Vagina (tissue), 2 donors: ENCODE measurements at regions not wholly inside any gene's neighbourhood (a gene's known extent, or its start where the extent isn't known, plus 50 kb on each side); places are given as distances from the start of the nearest gene placed in this dataset.

Experiments used
- DNase-seq, 2 donors: peaks; one replicate each; pipeline ENCODE4 v3.0.0-alpha.2; 2017; ENCODE audit errors: extremely low spot score in 2 of 2
- H3K27ac ChIP-seq: fragments of 200-600 bp; sonication (generic); one replicate; pipeline ENCODE4 v1.5.1; 2019
- H3K27me3 ChIP-seq: fragments of 200-600 bp; sonication (generic); one replicate; pipeline ENCODE4 v1.5.1; 2019
- H3K36me3 ChIP-seq, 2 donors: fragments of 200-600 bp; sonication (generic); one replicate each; pipeline ENCODE4 v1.5.1; 2017 to 2019
- H3K4me1 ChIP-seq: fragments of 200-600 bp; sonication (generic); one replicate; pipeline ENCODE4 v1.5.1; 2019
- H3K4me3 ChIP-seq, 2 donors: fragments of 200-600 bp; sonication (generic); 1 replicate in 1 of 2; 2 replicates in 1 of 2; pipeline ENCODE4 v1.5.1; 2016 to 2019
- H3K9me3 ChIP-seq: fragments of 200-600 bp; sonication (generic); one replicate; pipeline ENCODE4 v1.5.1; 2019
- POLR2A ChIP-seq, 2 donors: fragments of 450-650 bp; IDR thresholded peaks; one replicate each; pipeline ENCODE4 v1.6.1; 2017; ENCODE audit warnings: antibody characterized with exemption in 2 of 2, mild to moderate bottlenecking in 2 of 2, moderate library complexity in 2 of 2
- POLR2AphosphoS5 ChIP-seq, 2 donors: sonication (generic); formaldehyde crosslinking; IDR thresholded peaks; one replicate each; pipeline ENCODE4 v1.9.0; 2017; ENCODE audit warnings: antibody characterized with exemption in 2 of 2, mild to moderate bottlenecking in 2 of 2, low read depth in 1 of 2; ENCODE audit not compliant: insufficient read depth in 1 of 2
- intact Hi-C: fragments of 100-400 bp; cut with DNase I; formaldehyde crosslinking; loops from one replicate; pipeline ENCODE4 v1.15.1; 2023
- TF ChIP-seq, protein P1 (sequence below), 3 experiments: fragments of 450-650 bp in 2 of 3; fragments of 200-600 bp in 1 of 3; sonication (generic) in 1 of 3; IDR thresholded peaks; one replicate each; pipeline ENCODE4 v1.5.1; 2017 to 2019; ENCODE audit warnings: antibody characterized with exemption in 3 of 3, mild to moderate bottlenecking in 2 of 3, moderate library complexity in 2 of 3

DNA sequence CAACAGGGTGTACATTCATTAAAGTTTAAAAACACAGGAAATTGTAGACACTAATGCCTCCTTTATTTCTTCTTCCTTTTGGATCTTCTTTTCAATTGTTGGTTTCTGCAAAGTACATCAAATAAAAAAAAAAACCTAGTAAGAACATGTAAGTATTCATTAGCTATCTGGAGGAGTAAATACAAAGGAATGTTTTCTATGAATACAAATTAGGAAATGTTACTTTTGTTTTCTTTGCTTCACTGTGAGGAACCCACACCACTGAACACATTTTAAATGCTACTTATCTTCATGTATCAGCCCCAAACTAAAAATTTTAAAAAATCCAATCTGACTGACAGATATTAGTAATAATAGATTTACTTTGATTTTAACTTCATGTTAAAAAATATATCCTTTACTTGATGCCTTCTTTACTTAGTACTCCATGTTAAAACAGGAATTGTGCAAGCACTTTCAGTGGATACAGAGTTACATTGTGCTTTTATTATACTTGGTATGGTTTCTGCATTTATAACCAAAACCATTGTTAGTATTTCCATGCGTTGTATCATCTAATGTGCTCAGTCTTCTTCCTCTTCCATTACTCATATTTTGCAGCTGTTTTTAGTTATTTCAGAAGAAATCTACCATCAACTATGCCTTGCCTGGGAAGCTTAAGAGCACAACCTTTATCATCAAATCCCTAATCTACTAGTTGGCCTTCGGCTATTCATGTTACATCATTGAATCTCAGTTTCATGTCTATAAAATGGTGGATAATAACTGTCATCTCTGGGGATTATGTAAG is 236.9 kb upstream of the DPYD start:
- H3K27ac ChIP-seq: no peak overlapping the region
- intact Hi-C loops: no loop called here
- H3K4me3 ChIP-seq: no peak overlapping the region
- H3K27me3 ChIP-seq: no peaks in the 10 kb centered on the region
- H3K9me3 ChIP-seq: no peaks in the 10 kb centered on the region
- H3K4me1 ChIP-seq: no peaks in the 10 kb centered on the region
- no peak for DNase-seq
- no peak for TF ChIP-seq POLR2A (IDR thresholded peaks at IDR 0.05)
- TF ChIP-seq, protein P1, sequence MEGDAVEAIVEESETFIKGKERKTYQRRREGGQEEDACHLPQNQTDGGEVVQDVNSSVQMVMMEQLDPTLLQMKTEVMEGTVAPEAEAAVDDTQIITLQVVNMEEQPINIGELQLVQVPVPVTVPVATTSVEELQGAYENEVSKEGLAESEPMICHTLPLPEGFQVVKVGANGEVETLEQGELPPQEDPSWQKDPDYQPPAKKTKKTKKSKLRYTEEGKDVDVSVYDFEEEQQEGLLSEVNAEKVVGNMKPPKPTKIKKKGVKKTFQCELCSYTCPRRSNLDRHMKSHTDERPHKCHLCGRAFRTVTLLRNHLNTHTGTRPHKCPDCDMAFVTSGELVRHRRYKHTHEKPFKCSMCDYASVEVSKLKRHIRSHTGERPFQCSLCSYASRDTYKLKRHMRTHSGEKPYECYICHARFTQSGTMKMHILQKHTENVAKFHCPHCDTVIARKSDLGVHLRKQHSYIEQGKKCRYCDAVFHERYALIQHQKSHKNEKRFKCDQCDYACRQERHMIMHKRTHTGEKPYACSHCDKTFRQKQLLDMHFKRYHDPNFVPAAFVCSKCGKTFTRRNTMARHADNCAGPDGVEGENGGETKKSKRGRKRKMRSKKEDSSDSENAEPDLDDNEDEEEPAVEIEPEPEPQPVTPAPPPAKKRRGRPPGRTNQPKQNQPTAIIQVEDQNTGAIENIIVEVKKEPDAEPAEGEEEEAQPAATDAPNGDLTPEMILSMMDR (IDR thresholded peaks at IDR 0.05): no peak
- no peak for TF ChIP-seq POLR2AphosphoS5 (IDR thresholded peaks at IDR 0.05; ENCODE audit: insufficient read depth in 1 of 2, low read depth in 1 of 2)
- no peaks in the 10 kb centered on the region for H3K36me3 ChIP-seq

DNA sequence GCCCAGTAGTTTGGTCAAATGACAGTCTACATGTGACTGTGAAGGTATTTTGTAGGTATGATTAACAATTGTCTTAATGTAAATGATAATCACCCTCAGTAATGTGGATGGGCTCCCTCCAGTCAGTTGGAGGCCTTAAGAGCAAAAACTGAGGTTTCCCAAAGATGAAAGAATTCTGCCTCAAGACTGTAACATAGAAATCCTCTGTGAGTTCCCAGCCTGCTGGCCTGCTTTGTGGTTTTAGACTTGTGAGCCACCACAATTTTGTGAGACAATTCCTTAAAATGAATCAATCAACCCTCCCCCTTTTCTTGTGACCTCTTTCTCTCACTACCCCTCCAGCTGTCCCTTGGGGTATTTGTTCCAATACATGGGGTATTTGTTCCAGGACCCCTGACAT is 226.4 kb upstream of the DPYD start:
- DNase-seq: no peak
- Histone ChIP-seq H3K4me3 (no peak overlapping the region), H3K9me3 (no peaks in the 10 kb centered on the region), H3K27ac (no peak overlapping the region), H3K36me3 (no peaks in the 10 kb centered on the region), H3K27me3 (no peaks in the 10 kb centered on the region), H3K4me1 (no peaks in the 10 kb centered on the region)
- intact Hi-C loops: no loop called here
- no peak for TF ChIP-seq POLR2AphosphoS5 (IDR thresholded peaks at IDR 0.05; ENCODE audit: insufficient read depth in 1 of 2, low read depth in 1 of 2)
- TF ChIP-seq, protein P1 (IDR thresholded peaks at IDR 0.05): no peak

DNA sequence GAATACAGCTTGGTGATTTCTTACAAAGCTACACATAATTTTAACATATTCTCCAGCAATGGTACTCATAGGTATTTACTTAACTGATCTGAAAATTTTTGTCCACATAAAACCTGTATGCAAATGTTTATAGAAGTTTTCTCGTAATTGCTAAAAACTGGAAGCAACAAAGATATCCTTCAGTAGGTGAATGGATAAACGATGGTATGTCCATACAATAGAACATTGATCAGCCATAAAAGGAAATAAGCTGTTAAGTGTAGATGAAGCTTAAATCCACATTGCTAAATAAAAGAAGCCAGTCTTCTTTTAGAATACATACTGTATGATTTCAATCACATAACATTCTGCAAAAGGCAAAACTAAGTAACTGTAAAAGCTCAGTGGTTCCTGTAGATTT is 224.8 kb upstream of the DPYD start:
- H3K27me3 ChIP-seq: no peaks in the 10 kb centered on the region
- no peak overlapping the region for H3K4me3 ChIP-seq
- no peak overlapping the region for H3K27ac ChIP-seq
- DNase-seq: no peak
- intact Hi-C loops: no loop called here
- TF ChIP-seq, protein P1 (IDR thresholded peaks at IDR 0.05): no peak
- TF ChIP-seq POLR2A (IDR thresholded peaks at IDR 0.05): no peak
- no peak for TF ChIP-seq POLR2AphosphoS5 (IDR thresholded peaks at IDR 0.05; ENCODE audit: insufficient read depth in 1 of 2, low read depth in 1 of 2)
- no peaks in the 10 kb centered on the region for H3K4me1 ChIP-seq
- H3K36me3 ChIP-seq: no peaks in the 10 kb centered on the region
- no peaks in the 10 kb centered on the region for H3K9me3 ChIP-seq

- no peak overlapping the region for H3K27ac ChIP-seq
- H3K4me3 ChIP-seq: no peak overlapping the region
- no peak for TF ChIP-seq POLR2A (IDR thresholded peaks at IDR 0.05)
- TF ChIP-seq POLR2AphosphoS5 (IDR thresholded peaks at IDR 0.05; ENCODE audit: insufficient read depth in 1 of 2, low read depth in 1 of 2): no peak
- TF ChIP-seq, protein P1 (IDR thresholded peaks at IDR 0.05): no peak
- intact Hi-C loops: no loop called here
- no peaks in the 10 kb centered on the region for H3K27me3 ChIP-seq
- DNase-seq: no peak
- H3K9me3 ChIP-seq: no peaks in the 10 kb centered on the region
- no peaks in the 10 kb centered on the region for H3K36me3 ChIP-seq
- no peaks in the 10 kb centered on the region for H3K4me1 ChIP-seq
These were observed 222.6 kb upstream of the DPYD start for GRCh38 chr1:98143403-98143802.

DNA sequence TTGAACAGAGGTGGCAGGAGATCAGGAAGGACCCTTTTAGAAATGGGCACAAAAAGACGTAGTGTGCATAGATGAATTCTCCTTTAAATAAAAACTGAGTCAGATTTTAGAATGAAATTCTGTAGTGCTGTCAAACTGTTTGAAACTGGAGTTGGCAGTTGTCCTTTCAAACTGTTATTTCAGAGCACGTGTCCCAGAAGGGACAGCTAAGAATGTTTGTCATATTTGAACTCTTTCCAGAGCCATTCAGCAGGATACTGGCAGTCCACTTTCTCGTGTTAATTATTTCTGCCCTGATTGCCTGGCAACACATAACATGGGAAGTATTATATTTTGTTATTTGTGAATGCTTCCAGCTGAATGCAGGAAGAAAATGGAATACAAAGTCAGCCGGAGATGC is 212.3 kb upstream of the DPYD start:
- no peak overlapping the region for H3K27ac ChIP-seq
- H3K9me3 ChIP-seq: no peaks in the 10 kb centered on the region
- no peak for TF ChIP-seq POLR2A (IDR thresholded peaks at IDR 0.05)
- no peak for TF ChIP-seq POLR2AphosphoS5 (IDR thresholded peaks at IDR 0.05; ENCODE audit: insufficient read depth in 1 of 2, low read depth in 1 of 2)
- TF ChIP-seq, protein P1 (IDR thresholded peaks at IDR 0.05): no peak
- H3K36me3 ChIP-seq: no peaks in the 10 kb centered on the region
- intact Hi-C loops: no loop called here
- H3K4me3 ChIP-seq: no peak overlapping the region
- no peaks in the 10 kb centered on the region for H3K4me1 ChIP-seq
- H3K27me3 ChIP-seq: no peaks in the 10 kb centered on the region
- no peak for DNase-seq
